Ishikawa (cell line): ENCODE measurements at regions not wholly inside any gene's neighbourhood (a gene's known extent, or its start where the extent isn't known, plus 50 kb on each side); places are given as distances from the start of the nearest gene placed in this dataset.

Source experiments
- CEBPB ChIP-seq: IDR thresholded peaks from 2 replicates; pipeline ENCODE4 v1.6.1; 2012
- CREB1 ChIP-seq: IDR thresholded peaks from 2 replicates; pipeline ENCODE4 v1.6.1; 2012; ENCODE audit warnings: low read depth
- EGR1 ChIP-seq: IDR thresholded peaks from 2 replicates; pipeline ENCODE4 v1.6.1; 2012
- EP300 ChIP-seq: IDR thresholded peaks from 2 replicates; pipeline ENCODE4 v1.6.1; 2012; ENCODE audit warnings: borderline replicate concordance
- FOXM1 ChIP-seq: IDR thresholded peaks from 2 replicates; pipeline ENCODE4 v1.6.1; 2012; ENCODE audit warnings: low read depth, borderline replicate concordance
- MAX ChIP-seq: IDR thresholded peaks from 2 replicates; pipeline ENCODE4 v1.6.1; 2012
- NFIC ChIP-seq: IDR thresholded peaks from 2 replicates; pipeline ENCODE4 v1.6.1; 2012
- RAD21 ChIP-seq: IDR thresholded peaks from 2 replicates; pipeline ENCODE4 v1.6.1; 2012; ENCODE audit warnings: low read depth
- REST ChIP-seq: IDR thresholded peaks from 2 replicates; pipeline ENCODE4 v1.6.1; 2012; ENCODE audit warnings: low read depth, mild to moderate bottlenecking
- TAF1 ChIP-seq: IDR thresholded peaks from 2 replicates; pipeline ENCODE4 v1.6.1; 2012; ENCODE audit warnings: low read depth, mild to moderate bottlenecking
- TCF12 ChIP-seq: IDR thresholded peaks from 2 replicates; pipeline ENCODE4 v1.6.1; 2012; ENCODE audit warnings: low read depth
- TEAD4 ChIP-seq: IDR thresholded peaks from 2 replicates; pipeline ENCODE4 v1.6.1; 2012
- USF1 ChIP-seq: IDR thresholded peaks from 2 replicates; pipeline ENCODE4 v1.6.1; 2012
- YY1 ChIP-seq: IDR thresholded peaks from 2 replicates; pipeline ENCODE4 v1.6.1; 2012; ENCODE audit warnings: low read depth
- ZBTB7A ChIP-seq: IDR thresholded peaks from 2 replicates; pipeline ENCODE4 v1.6.1; 2012; ENCODE audit warnings: low read depth

- no peak for TF ChIP-seq YY1
- no peak for TF ChIP-seq ZBTB7A
These were observed 155.1 kb downstream of the ANXA5 start for GRCh38 chr4:121541696-121542095.

GRCh38 chr4:121535351-121535750, 154.5 kb upstream of the QRFPR start:
- TF ChIP-seq EP300 (no peak), CREB1 (no peak), RAD21 (no peak), TAF1 (no peak), USF1 (no peak), NFIC (no peak), FOXM1 (no peak), MAX (no peak), CEBPB (no peak), ZBTB7A (no peak), TCF12 (no peak), YY1 (no peak), REST (no peak), TEAD4 (no peak)

GRCh38 chr4:121534187-121534586, 153.4 kb upstream of the QRFPR start:
- no peak for TF ChIP-seq NFIC
- no peak for TF ChIP-seq CEBPB
- no peak for TF ChIP-seq FOXM1
- TF ChIP-seq TCF12, result no peak
- no peak for TF ChIP-seq USF1
- TF ChIP-seq RAD21, result no peak
- no peak for TF ChIP-seq TEAD4
- TF ChIP-seq EP300, result no peak

- no peak for TF ChIP-seq EP300
These were observed 145.7 kb upstream of the QRFPR start for GRCh38 chr4:121526509-121526908.

GRCh38 chr4:121519236-121519838, 138.5 kb upstream of the QRFPR start:
- TF ChIP-seq FOXM1 (no peak), EP300 (no peak), USF1 (no peak), REST (no peak), YY1 (no peak), MAX (no peak), TCF12 (no peak), CREB1 (no peak), NFIC (no peak), TAF1 (no peak), RAD21 (no peak), ZBTB7A (no peak), EGR1 (no peak), CEBPB (no peak), TEAD4 (no peak)

GRCh38 chr4:121517241-121517640, 136.4 kb upstream of the QRFPR start:
- no peak for TF ChIP-seq YY1
- TF ChIP-seq USF1, result no peak
- TF ChIP-seq EP300, result no peak
- no peak for TF ChIP-seq CREB1
- TF ChIP-seq CEBPB, result no peak
- no peak for TF ChIP-seq TEAD4
- TF ChIP-seq FOXM1, result no peak
- TF ChIP-seq REST, result no peak
- TF ChIP-seq ZBTB7A, result no peak
- TF ChIP-seq TAF1, result no peak
- no peak for TF ChIP-seq MAX
- no peak for TF ChIP-seq TCF12
- no peak for TF ChIP-seq NFIC
- no peak for TF ChIP-seq EGR1
- TF ChIP-seq RAD21, result no peak
